GM18517 (cell line): ENCODE measurements at regions not wholly inside any gene's neighbourhood (a gene's known extent, or its start where the extent isn't known, plus 50 kb on each side); places are given as distances from the start of the nearest gene placed in this dataset.
"Not testable (repeated sequence)": the region's sequence is repeated elsewhere in the genome, so short reads cannot be mapped to it uniquely, and the experiment has no call there.

ENCODE experiments used
- ATAC-seq: cut with Tn5 transposase; IDR thresholded peaks from one replicate; pipeline ENCODE4 v1.9.1; 2021; ENCODE audit warnings: mild to moderate bottlenecking, moderate library complexity; ENCODE audit not compliant: unreplicated experiment

- not testable (repeated sequence) for ATAC-seq
Measured at GRCh38 chr17:20681746-20682722, 102.5 kb downstream of the CDRT15L2 start.

GRCh38 chr17:20683651-20684229 is 104.2 kb downstream of the CDRT15L2 start:
- ATAC-seq, result not testable (repeated sequence)

GRCh38 chr17:20684975-20685374 is 105.5 kb downstream of the CDRT15L2 start:
- not testable (repeated sequence) for ATAC-seq

GRCh38 chr17:20687584-20687983 is 108.1 kb downstream of the CDRT15L2 start:
- ATAC-seq, result not testable (repeated sequence)

GRCh38 chr17:20689170-20689749 is 109.7 kb downstream of the CDRT15L2 start:
- not testable (repeated sequence) for ATAC-seq

- ATAC-seq, result not testable (repeated sequence)
Measured at GRCh38 chr17:20692706-20693105, 113.2 kb downstream of the CDRT15L2 start.

- ATAC-seq, result not testable (repeated sequence)
Measured at GRCh38 chr17:20695871-20696270, 116.3 kb downstream of the CDRT15L2 start.

- peak; percentile 93 for ATAC-seq
Measured at GRCh38 chr17:20698463-20699206, 119.1 kb downstream of the CDRT15L2 start.

GRCh38 chr17:20700528-20700927 is 121.0 kb downstream of the CDRT15L2 start:
- ATAC-seq, result not testable (repeated sequence)

GRCh38 chr17:20701366-20701765 is 121.8 kb downstream of the CDRT15L2 start:
- ATAC-seq, result not testable (repeated sequence)

GRCh38 chr17:20702692-20703091 is 123.2 kb downstream of the CDRT15L2 start:
- ATAC-seq, result no peak

- no peak for ATAC-seq
Measured at GRCh38 chr17:20703781-20704180, 124.3 kb downstream of the CDRT15L2 start.

GRCh38 chr17:20705186-20705585 is 125.7 kb downstream of the CDRT15L2 start:
- not testable (repeated sequence) for ATAC-seq

- ATAC-seq, result no peak
Measured at GRCh38 chr17:20706751-20707373, 127.3 kb downstream of the CDRT15L2 start.

- not testable (repeated sequence) for ATAC-seq
Measured at GRCh38 chr17:20708821-20709220, 129.3 kb downstream of the CDRT15L2 start.

GRCh38 chr17:20716481-20716880 is 137.0 kb downstream of the CDRT15L2 start:
- ATAC-seq, result not testable (repeated sequence)

- ATAC-seq, result no peak
Measured at GRCh38 chr17:20721171-20721570, 141.6 kb downstream of the CDRT15L2 start.

GRCh38 chr17:20724391-20724790 is 144.9 kb downstream of the CDRT15L2 start:
- not testable (repeated sequence) for ATAC-seq

GRCh38 chr17:20727201-20727600 is 147.7 kb downstream of the CDRT15L2 start:
- ATAC-seq, result not testable (repeated sequence)

GRCh38 chr17:20728181-20728580 is 148.7 kb downstream of the CDRT15L2 start:
- no peak for ATAC-seq
